Esophagus squamous epithelium (tissue), 4 donors: ENCODE measurements at regions not wholly inside any gene's neighbourhood (a gene's known extent, or its start where the extent isn't known, plus 50 kb on each side); places are given as distances from the start of the nearest gene placed in this dataset.

Source experiments
- POLR2A ChIP-seq, 4 donors: fragments of 450-650 bp; IDR thresholded peaks; one replicate each; pipeline ENCODE4 v1.6.1; 2017; ENCODE audit warnings: antibody characterized with exemption in 4 of 4, mild to moderate bottlenecking in 4 of 4, moderate library complexity in 3 of 4
- TF ChIP-seq, protein P1 (sequence below), 6 experiments: fragments of 450-650 bp in 4 of 6; fragments of 200-600 bp in 2 of 6; sonication (generic) in 2 of 6; IDR thresholded peaks; one replicate each; pipeline ENCODE4 v1.5.1; 2016 to 2019; ENCODE audit warnings: antibody characterized with exemption in 6 of 6, mild to moderate bottlenecking in 4 of 6, moderate library complexity in 4 of 6

DNA sequence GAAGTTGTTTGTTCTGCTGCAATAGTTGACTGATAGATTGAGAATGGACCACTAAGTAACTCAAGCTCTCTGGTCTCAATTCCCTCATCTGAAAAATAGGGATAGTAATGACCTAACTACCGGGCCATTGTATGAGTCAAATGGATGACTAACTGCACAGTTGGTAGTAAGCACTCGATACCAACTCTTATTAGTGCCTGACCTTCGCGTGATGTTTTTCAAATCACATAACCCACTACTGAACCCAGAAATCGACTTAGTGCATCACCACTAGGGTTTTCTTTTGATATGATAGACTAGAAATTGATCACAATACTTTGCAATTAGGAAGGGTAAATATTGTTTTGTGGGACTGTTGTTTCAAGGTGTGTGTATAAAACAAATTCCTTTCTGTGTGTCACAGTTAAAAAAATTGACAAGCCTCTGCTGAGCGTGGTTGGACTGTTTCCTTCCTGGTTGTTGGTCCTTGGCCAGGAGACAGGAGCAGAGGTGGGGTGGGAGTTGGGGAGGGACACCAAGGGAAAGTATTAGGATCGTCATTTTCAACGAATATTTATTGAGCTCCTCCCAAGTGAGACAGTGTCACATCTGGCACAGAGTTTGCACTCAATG lies 54.0 kb upstream of the LRP8 start:
- TF ChIP-seq, protein P1, sequence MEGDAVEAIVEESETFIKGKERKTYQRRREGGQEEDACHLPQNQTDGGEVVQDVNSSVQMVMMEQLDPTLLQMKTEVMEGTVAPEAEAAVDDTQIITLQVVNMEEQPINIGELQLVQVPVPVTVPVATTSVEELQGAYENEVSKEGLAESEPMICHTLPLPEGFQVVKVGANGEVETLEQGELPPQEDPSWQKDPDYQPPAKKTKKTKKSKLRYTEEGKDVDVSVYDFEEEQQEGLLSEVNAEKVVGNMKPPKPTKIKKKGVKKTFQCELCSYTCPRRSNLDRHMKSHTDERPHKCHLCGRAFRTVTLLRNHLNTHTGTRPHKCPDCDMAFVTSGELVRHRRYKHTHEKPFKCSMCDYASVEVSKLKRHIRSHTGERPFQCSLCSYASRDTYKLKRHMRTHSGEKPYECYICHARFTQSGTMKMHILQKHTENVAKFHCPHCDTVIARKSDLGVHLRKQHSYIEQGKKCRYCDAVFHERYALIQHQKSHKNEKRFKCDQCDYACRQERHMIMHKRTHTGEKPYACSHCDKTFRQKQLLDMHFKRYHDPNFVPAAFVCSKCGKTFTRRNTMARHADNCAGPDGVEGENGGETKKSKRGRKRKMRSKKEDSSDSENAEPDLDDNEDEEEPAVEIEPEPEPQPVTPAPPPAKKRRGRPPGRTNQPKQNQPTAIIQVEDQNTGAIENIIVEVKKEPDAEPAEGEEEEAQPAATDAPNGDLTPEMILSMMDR (IDR thresholded peaks at IDR 0.05): no peak
- no peak for TF ChIP-seq POLR2A (IDR thresholded peaks at IDR 0.05)
